GF-D8 (cell line): ENCODE measurements at regions not wholly inside any gene's neighbourhood (a gene's known extent, or its start where the extent isn't known, plus 50 kb on each side); places are given as distances from the start of the nearest gene placed in this dataset.
"Not testable (repeated sequence)": the region's sequence is repeated elsewhere in the genome, so short reads cannot be mapped to it uniquely, and the experiment has no call there.

Experiments
- DNase-seq: peaks from one replicate; lab custom pipeline; 2025; lab: John Stamatoyannopoulos, UW

DNA sequence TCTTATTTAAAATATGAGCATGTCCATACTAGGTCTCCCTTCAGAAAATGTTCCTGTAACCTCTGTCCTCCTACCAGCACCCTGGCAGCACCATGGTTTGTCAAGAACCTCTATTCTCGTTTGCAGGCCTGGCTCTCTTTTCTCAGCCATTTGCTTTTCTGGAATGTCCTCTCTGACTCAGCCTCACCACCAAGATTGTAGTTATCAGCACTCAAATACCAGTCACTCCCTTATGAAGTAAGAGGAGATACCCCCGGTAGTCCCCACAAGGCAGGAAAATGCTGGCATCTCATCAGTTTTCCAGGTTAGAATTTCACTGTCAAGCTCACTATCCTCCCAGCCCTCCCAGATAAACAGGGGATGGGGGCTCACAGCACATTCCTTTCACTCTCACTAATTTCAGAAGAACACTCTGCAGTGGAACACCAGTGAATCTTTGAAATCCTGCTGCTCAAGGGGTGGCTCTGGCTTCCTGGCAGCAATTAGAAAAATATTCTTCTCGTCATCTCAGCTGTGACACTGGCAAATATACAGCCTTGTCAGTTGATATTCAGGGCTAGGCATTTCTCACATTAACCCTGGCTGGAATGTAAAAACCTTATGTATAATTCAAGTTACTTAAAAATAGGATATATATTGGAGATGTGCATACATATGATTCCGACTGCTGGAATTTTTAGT lies 129.2 kb downstream of the TBX18 start:
- DNase-seq, result no peak

- no peak for DNase-seq
Observed at GRCh38 chr6:84633771-84634170, 130.6 kb downstream of the TBX18 start.

- DNase-seq, result not testable (repeated sequence)
Observed at GRCh38 chr6:84626527-84626926, 137.9 kb downstream of the TBX18 start.

DNA sequence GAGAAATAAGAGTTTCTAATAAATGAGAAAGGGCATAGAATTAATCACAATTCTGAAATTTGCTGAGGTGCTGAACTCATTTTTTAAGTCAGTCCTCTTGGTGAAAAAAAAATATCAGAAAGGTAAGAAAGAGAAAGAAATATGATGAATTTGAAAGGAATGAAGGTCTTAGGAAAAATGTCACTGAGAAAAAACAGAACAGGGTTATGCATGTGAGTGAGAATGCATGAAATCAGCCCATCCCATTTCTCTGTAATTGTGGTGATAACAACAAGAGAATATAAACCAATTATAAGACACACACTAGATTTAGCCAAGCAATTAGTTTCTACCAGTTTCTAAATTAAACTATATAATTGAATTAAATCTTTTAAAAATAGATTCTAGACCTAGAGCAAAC lies 138.9 kb downstream of the TBX18 start:
- DNase-seq, result no peak

GRCh38 chr6:84623956-84624680 lies 140.3 kb downstream of the TBX18 start:
- no peak for DNase-seq

DNA sequence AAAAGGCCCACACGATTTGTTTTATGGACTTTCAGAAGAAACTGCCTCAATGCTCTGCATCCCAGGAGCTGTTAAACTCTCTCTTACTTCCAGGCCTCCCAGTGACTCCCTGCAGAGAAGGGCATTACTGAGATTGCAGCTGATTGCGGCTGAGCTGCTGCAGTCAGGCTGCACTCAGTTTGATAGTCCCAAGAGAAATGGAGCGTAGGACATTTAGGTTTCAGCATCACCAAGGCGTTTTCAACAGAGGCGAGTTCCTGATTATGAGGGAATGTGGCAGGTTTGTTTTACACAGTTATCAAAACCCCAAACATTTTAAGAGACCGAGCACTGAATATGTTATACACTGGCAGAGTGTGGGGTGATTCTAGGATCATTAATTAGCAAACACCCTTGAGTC lies 145.6 kb downstream of the TBX18 start:
- DNase-seq, result no peak

DNA sequence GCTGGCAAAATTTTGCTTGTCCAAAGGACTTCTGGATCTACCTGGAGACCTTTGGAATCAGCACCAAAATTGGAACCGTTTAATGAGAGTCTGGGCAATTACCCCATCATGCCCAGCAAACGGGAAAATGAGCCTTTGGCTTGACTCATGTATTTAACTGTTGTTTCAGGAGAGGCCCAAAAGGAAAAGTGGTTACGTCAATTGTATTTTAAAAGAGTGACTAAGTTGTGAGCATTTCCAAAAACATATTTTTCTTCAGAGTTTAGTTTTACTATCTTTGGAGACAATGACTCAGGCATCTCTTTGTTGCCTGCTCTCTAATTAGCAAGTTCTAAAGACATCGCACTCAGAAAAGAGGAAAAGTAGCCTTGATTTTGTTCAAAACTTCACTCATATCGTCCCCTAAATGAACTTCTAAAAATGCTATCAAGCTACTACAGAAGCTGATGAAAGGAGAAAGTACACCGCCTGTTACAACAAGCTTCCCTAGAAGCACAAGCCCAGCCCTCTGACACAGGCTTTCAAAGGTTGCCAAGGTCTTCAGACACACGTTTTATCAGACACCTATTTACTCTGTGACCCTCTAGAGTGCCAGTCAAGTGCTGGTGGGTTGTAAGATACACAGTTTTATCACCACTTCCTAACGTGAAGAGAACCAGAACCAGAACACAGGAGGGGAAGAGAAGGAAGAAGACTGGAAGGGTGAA lies 146.2 kb downstream of the TBX18 start:
- no peak for DNase-seq

- DNase-seq, result no peak
Observed at GRCh38 chr6:84615987-84616386, 148.4 kb downstream of the TBX18 start.

DNA sequence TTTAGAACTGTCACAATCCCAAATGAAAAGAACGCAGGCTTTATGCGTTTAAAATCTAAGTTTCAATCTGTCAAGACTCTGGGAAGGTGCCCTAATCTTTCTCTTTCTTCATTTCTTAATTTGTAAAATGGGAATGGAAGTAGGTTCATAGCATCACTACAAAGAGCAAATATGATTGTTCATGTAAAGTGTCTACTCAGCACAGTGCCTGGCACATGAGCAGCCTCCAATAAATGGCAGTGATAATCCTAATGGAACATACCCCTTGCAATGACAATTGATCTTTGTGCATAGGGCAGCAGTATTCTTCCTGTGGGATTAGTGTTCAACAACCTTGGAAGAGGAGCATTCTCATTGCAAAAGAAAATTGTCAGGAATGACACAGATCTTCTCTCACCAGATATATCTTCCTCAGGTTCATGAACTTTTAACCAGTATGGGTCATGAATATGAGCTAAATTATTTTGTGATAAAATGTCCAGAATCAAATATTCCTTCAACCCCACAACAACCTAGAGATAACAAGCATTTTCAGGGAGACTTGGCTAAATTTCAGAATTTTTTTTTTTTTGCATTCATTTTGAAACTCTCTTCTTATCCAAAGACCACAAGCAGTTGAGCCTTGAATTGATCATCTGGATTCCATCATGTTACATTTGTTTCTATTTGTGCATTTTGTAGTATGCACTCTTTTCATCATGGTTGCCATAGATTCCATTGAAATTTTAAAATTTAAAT lies 149.1 kb downstream of the TBX18 start:
- no peak for DNase-seq

GRCh38 chr6:84606860-84607259 lies 157.5 kb downstream of the TBX18 start:
- no peak for DNase-seq

DNA sequence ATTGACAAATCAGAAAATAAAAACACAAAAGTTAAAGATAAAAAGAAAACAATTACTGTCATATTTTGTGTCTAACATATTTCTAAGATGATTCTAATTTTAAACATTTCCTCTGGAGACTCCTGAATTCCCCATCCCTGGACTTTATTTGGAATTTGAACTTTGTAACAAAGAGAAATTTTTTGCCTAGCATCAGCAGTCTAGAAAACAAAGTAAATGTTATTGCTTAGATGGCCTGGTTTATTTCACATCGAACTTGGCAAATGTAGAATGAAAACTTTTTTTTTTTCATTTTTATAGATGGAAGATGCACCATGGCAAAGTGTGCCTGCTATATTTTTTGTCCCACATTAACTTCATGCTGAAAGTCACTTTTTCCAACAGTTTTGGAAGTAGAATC lies 159.1 kb downstream of the TBX18 start:
- DNase-seq, result no peak

DNA sequence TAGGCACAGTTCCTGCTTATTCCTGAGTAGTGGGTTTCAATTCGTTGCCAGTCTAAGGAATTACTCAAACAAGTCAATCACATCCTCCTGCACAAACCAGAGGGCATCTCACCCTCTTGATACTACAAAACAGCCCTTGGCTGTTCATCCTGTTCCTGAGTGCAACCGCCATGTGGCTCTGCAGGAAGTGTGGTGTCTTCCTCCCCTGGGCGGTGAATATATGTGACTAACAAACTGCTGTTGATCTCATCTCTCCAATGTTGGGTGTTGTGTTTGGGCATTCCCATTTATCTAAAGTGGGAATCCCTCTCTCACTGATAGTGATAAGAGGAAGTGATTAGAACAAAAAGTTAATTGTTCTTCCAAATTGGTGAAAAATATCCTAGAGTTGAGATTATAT lies 163.0 kb downstream of the TBX18 start:
- no peak for DNase-seq

- DNase-seq, result no peak
Observed at GRCh38 chr6:84599991-84600390, 164.4 kb downstream of the TBX18 start.

- no peak for DNase-seq
Observed at GRCh38 chr6:84597238-84597875, 167.0 kb downstream of the TBX18 start.

DNA sequence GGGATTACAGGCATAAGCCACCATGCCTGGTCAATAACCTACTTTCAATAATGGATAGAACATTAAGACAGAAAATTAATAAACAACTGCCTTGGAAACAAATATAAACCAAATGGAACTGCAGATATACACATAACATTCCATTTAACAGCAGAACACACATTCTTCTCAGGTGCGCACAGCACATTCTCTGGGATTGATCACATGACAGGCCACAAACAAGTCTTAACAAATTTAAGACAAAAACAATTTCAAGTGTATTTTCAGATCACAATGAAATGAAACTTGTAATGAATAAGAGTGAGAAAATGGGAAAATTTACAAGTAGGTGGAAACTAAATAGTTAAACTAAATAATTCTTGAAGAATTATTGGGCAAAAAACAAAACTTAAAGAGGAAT lies 167.9 kb downstream of the TBX18 start:
- DNase-seq, result no peak

DNA sequence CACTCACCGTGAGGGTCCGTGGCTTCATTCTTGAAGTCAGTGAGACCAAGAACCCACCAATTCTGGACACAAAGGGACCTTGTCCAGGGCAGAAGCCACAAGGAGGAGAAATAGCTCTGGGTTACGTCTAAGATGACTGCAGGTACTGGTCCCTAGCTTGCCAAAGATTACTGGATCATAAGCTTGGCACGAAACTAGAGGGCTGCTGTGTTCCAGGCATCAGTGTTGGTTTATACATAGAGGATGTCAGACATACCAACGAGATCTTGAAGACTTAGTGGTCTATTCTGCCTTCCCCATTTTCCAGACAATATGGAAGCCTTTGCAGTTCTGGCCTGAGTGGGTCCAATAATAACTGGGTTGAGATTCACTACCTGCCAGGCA lies 175.7 kb downstream of the TBX18 start:
- no peak for DNase-seq

DNA sequence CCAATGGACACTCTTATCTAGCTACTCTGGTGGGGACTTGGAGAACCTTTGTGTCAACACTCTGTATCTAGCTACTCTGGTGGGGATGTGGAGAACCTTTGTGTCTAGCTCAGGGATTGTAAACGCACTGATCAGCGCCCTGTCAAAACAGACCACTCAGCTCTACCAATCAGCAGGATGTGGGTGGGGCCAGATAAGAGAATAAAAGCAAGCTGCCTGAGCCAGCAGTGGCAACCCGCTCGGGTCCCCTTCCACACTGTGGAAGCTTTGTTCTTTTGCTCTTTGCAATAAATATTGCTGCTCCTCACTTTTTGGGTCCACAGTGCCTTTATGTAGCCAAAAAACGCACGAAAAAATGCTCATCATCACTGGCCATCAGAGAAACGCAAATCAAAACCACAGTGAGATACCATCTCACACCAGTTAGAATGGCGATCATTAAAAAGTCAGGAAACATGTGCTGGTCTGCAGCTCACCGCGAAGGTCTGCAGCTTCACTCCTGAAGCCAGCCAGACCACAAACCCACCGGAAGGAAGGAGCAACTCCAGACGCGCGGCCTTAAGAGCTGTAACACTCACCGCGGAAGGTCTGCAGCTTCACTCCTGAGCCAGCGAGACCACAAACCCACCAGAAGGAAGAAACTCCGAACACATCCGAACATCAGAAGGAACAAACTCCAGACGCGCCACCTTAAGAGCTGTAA lies 176.3 kb downstream of the TBX18 start:
- peak; percentile 88 for DNase-seq

- DNase-seq, result not testable (repeated sequence)
Observed at GRCh38 chr6:84587202-84587940, 177.0 kb downstream of the TBX18 start.

DNA sequence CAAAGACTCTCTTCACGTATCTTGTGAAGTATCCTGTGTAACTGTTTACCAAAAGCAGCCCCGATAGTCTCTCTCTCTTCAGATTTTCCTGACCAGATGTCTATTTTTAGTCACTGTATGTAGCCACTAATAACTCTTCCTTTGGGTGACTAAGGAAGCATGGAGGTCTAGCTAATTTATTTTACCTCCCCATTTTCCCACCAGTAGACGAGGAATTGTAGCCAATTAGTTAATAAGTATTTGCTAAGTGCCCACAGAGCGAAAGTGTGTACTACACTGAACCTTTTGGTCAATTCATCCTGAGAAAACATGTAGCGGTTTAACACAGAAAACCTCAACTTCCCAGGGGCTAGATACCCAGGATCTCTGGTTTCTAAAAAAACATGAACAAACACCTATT lies 180.6 kb downstream of the TBX18 start:
- DNase-seq, result no peak

DNA sequence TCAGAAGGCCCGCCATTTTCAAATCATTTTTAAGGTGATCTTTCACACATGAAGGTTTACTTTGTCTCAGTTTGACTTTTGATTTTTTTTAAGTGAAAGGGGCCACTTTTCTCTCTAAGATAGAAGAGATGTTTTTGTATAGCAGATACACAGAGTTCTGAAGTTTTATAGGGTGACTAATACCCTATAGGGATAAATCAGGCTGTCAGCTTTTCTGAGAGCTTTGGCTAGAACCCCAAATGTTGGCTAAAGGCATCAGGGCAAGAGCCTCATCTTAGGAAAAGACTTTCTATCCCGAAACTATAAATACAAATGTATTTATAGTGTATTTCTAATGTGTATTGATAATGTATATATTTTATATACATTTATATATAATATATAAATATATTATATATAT lies 181.4 kb downstream of the TBX18 start:
- no peak for DNase-seq
